Amniotic epithelial cell (primary cell): ENCODE measurements at regions not wholly inside any gene's neighbourhood (a gene's known extent, or its start where the extent isn't known, plus 50 kb on each side); places are given as distances from the start of the nearest gene placed in this dataset.
"Not testable (repeated sequence)": the region's sequence is repeated elsewhere in the genome, so short reads cannot be mapped to it uniquely, and the experiment has no call there.

ENCODE experiments used
- DNase-seq: peaks from one replicate; pipeline ENCODE4 v3.0.0-alpha.2; 2010; ENCODE audit warnings: low read depth

DNA sequence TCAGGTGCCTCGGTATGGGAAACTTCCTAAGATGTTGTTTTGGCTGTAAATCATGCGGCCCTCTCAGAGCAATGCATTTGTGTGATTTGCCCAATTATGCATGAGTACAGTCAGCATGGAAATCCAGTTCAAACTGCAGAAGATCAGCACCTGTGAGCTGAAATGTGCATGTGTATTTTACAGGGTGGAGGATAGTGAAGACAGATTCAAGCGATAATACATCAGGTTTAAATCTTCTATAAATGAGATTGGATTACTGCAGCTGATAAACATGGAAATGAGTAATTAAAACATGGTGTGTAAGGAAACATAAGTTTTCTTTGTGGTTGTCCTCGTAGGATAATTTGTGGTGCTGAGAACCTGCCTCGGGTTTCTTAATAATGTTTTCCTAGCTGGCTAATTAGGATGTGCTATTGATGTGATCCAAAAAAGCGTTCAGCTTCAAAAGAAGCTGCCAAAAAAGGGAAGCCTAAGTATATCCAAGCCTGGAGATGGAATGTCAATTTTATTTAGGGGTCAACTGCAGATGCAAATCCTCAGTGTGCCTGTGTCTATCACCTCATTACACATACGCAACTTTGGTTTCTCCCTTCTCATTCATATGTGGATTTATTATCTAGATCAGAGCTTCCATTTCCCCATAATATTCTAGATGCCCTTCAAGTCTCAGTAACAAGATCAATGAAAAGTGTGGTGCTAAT lies 117.1 kb upstream of the CCDC28A start:
- DNase-seq, result no peak

DNA sequence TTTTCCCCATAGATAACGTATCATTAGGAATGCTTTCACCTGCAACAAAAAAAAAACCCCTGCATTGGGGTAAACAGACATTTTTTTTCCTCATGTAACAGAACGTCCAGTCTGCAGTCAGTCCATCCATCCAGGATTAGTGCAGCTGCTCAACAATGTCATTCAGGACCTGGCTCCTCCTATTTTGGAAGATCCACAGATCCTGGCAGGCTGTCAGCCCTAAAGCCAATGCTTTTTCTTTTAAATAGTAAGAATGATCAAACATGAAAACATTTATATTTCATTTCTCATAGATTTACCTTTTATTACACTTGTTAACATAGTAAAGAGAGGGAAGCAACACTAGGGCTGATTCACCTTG lies 116.5 kb upstream of the CCDC28A start:
- no peak for DNase-seq

DNA sequence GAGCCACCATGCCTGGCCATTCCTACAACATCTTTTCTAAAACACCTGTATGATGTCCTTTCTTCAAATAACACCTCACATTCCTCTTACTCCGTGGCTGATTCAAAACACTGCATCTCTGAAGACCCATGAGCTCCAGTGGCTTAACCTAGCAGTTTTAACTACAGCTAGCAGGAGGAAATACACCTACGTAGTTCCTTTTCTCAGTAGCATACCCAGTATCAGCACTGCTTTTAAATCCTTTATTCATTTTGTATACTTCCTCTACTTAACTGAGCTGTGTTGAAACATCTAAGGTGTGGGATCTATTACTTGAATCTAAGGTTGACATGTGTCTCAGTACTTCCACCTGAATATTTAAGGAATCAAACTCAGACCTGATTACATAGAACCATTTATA lies 113.6 kb upstream of the CCDC28A start:
- no peak for DNase-seq

DNA sequence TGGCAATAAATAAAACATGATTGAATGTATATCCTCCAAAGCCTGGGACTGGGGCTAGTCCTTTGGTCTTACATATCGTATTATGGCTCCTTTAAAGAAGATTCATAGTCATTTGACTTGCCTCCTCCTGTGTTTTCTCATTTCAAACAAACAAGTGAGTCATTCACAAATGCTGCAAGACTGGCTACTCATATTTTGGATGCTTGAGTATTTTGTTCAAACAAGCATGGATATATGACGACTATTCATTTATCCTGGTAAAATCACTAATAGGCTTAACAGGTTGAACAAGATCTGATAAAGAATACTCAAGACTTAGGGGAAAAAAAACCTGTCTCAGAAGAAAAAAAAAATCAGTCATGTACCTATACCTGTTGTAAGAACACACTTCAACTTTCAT lies 111.1 kb upstream of the CCDC28A start:
- DNase-seq, result peak; percentile 89

DNA sequence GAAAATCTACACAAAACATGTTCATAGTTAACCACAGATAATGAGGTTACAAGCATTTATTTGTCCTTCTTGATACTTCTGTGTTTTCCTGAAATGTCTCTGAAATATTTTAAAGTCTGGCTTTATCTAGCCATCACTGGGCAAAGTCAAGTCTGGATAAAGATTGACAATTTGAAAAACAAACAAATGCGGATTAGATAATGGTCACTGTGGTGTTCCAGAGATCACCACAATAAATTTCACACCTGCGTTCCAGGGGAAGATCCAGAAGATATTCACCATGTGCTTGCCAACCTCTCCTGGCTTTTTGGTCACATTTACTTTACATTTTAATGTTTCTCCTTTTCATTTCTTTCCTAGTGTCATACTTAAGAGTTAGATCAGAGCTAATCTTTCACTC lies 109.7 kb upstream of the CCDC28A start:
- no peak for DNase-seq

DNA sequence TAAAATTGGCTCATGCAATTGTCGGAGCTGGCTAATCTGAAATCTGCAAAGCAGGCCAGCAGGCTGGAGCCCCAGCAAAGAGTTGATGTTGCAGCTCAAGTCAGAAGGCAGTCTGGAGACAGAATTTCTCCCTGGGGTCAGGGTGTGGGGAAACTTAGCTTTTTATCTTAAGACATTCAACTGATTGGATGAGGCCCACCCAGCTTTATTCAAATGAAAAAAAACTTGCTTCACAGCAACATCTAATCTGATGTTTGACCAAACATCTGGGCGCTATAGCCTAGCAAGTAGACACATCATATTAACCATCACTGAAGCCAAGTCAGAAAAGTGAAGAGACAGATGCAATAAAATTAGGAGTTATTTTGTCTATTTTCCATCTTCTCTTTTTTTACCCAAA lies 108.8 kb upstream of the CCDC28A start:
- no peak for DNase-seq

DNA sequence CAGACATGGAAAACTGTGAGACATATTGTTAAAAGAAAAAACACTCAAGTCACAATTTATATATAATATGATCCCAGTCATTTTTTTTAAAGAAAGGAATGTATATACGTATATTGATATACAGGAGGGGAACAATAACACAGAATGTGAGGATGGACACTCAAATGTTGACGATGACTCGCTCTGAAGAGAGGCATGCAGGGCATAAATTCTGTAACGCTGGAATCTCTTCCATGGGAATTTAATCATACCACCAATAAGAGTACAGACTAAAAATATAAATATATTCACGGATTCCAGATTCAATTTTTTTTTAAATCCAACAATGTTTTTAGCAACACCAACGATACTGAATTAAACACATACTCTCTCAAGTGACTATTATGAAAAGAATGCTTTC lies 106.9 kb upstream of the CCDC28A start:
- no peak for DNase-seq

DNA sequence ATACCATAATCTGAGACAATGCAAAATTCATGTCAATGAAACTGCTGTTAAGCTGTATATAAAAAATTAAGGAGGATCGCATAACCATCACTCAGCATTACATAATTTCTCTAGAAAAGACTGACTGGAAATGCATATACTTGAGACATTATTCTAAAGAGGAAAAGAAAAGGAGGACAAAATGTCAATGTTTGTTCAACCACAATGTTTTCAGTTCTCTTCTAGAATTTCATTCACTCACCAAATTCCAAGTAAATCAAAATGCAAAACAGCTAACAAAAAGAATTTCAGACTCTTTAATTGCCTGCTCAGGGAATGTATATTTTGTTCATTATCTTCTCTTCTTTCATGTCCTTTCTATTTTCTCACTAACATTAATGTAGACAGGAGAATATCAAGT lies 106.2 kb upstream of the CCDC28A start:
- no peak for DNase-seq

DNA sequence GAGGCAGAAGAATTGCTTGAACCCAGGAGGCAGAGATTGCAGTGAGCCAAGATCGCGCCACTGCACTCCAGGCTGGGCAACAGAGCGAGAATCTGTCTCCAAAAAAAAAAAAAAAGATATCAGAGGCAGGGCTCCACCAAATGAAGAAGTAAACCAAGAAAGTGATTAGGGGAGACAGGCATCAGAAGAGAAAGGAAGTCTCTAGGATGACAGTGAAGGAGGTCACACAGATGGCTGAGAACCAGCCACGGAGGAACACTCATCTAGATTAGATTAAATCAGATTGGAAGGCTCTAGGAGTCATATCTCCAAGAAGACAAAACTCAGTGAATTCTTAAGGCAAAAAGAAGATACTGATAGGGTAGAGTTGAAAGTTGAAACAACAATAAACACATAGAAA lies 102.2 kb upstream of the CCDC28A start:
- no peak for DNase-seq

DNA sequence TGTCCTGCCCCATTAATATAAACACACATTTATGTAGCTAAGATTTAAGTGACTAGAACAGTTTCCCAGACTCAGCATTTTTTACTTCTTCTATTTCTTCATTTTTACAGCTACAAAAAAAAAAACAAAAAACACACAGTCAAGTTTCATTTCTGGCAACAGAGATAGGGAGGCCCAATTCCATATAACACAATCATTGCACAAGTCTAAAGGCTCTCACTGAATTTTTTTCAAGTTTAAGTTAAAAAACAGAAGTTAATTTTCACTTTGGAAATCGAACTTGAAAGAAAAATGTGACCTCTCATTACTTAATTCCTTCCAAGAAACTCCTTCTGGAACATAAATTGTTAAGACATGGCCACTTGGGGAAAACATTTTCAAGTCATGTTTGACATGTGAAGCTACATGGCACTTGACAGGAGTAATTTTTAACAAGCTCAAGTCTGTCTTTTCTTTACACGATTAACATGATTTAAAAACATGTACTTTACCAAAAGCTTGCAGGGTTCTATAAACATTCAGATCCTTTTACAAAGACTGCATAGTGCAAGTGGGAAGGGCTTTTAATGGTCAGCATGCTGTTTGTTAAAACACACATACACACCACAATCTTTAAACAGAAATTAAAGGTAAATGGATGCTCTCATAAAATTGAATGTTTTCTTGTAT lies 100.1 kb upstream of the CCDC28A start:
- DNase-seq, result no peak

DNA sequence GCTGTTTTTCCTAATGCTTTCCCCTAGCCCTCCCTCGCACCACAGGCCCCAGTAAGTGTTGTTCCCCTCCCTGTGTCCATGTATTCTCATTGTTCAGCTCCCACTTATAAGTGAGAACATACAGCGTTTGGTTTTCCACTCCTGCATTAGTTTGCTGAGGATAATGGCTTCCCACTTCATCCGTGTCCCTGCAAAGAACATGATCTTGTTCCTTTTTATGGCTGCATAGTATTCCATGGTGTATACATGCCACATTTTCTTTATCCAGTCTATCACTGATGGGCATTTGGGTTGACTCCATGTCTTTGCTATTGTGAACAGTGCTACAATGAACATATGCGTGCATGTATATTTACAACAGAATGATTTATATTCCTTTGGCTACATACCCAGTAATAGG lies 99.1 kb upstream of the CCDC28A start:
- not testable (repeated sequence) for DNase-seq

DNA sequence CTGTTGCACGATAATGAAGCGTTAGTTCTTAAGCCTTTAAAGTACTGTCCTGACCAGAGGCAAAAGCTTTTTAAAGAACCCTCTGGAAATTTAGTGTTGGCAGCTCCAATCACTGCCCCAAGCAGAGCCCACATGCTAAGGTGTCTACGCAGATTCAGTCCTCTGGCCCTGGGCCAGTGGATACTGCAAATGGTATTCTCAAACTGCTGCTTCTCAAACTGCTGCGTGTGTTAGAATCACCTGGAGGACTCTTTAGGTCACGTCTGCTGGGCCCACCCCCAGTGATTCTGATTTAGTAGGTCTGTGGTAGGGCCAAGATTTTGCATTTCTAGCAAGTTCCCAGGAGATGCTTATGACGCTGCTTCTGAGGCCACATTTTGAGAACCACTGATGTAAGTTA lies 96.0 kb upstream of the CCDC28A start:
- no peak for DNase-seq

DNA sequence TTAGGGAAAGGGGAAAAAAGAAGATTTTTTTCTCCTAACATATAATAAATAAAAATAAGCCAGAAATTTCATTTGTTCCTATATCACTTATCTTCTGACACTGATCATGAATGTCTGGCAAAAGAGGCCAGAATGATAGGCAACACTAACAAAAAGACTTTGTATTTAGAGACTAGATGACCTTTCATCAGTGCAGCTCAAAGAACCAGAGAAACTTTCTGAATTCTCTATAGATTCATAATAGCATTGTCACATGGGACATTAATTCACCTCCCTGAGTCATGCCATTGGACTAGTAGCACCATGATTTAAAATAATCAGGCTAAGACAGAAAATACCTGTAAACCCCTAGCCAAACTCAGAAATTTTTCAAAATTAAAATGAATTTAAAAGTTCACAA lies 95.4 kb upstream of the CCDC28A start:
- no peak for DNase-seq

DNA sequence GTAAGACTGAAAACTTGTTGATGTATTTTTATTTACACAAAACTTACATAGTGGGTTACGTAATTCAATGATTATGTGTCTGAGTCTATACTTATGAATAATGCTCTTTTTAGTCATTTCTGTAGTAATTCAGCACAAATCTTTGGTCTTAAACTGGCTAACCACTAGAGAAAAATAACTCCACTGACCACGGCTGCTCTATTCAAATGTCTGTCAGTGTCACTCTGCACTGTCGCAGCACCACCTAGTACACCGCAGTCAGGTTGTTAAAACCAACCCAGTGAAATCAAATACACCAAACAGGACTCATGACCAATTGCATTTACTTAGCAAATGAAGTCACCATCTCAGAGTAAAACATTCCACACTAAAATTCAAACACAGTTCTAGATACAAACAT lies 93.5 kb upstream of the CCDC28A start:
- peak; percentile 47 for DNase-seq

DNA sequence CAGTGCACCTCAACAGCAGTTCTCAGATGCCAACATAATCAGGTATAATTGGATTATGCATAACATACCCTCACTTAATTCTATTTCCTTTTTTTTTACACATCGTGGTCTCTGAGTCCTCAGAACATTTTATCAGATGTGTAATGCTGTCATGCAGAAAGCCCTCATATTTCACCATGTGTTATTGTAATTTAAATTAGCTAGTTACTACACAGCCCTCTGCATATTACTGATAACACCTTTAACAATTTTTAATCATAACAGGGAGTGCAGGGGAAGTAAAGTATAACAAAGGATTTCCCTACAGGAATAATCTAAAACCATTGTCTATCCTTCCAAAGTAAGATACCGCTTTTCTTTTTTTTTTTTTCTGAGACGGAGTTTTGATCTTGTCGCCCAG lies 91.9 kb upstream of the CCDC28A start:
- DNase-seq, result no peak

DNA sequence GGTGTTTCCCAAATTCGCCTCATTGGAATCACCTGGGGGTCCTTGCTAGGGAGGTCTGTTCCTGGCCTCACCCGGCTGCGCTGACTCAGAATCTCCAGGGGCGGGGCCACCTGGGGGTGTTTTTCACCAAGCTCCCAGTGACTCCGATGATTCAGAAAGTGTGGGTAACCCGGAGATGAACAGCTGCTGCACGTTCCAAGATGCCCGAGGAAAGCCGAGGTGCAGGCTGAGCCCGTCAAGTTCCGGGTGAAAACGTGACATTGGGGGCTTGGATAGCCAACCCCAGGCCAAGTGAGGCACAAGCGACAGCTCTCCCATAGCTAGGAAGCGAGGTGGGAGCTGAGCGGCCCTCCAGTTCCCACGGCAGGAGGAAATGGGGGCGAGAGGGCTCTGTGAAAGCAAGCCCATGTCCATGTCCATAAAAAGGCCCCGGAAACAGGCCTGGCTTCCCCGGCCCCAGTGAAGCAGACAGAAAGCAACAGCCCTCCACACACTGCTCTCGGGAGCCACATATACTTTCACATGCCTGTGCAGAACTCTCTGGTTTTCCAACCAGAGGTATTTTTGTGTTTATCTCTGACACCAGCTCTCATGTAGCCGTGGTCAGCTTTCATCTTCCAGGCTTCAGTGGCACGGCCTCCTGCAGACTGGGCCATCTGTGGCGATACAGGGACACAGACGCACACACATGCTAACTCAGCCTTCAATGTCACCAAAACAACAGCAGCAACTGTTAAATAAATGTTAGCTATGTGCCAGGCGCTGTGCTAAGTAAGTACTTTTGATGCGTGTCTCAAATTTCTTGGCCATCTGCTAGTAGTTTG lies 90.7 kb upstream of the CCDC28A start:
- peak; percentile 88 for DNase-seq

DNA sequence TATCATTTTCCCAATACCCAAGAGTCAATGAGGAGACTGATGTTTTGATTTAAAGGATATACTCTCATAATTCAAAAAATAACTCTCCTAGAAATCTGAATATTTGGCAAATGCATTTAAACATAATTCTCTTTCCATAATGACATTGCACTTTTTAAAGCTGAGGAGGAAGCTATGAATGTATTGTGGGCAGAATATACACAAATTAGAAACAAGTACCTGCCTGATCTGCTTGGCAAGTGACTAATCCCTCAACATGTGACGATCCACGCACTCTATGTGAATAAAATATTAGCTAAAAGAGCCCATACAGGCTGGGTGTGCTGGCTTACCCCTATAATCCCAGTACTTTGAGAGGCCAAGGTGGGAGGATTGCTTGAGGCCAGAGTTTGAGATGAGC lies 88.3 kb upstream of the CCDC28A start:
- no peak for DNase-seq

DNA sequence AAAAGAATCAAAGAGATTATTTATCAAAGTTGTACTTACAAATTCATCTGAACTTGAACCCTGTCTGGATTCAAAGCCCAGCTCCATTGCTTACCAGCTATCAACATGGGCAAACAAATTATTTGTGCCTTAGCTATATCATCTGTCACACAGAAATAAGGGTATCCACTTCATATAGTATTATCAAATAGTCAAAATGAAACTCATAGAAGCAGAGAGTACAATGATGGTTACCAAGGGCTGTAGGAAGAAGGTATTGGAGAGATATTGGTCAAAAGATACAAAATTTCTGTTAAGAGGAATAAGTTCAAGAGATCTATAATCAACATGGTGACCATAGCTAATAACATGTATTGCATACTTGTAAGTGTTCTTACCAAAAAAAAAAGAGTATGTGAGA lies 87.8 kb upstream of the CCDC28A start:
- DNase-seq, result no peak

DNA sequence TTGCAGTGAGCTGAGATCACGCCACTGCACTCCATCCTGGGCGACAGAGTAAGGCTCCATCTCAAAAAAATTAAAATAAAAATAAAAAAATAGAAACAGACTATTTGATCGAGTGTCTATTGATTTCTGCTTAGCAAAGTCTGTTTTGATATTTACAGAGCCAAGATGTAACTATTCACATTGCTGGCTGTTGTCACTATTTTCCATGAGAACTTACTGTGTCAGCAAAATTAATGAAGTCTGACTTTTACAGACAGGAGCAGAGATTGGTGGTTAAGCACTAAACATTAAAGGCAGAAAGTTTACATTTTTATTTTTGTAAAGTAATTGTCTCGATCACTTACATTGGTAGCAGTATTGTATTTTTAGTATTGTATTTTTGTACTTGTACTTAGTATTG lies 85.0 kb upstream of the CCDC28A start:
- no peak for DNase-seq

DNA sequence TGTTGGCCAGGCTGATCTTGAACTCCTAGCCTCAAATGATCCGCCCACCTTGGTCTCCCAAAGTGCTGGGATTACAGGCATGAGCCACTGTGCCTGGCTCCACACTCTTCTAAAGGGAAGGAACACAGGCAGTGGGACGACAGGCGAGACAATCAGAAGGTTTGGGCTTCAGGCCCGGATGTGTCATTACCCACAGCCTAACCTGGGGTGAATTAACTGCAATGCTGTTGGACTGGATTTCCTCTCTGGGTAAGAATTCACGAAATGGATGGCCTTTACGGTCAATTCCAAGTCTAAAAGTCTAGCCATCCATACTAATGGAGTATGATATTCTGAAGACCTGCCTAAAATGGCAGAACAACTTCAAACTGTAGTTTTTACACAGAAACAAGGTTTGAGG lies 83.7 kb upstream of the CCDC28A start:
- no peak for DNase-seq

DNA sequence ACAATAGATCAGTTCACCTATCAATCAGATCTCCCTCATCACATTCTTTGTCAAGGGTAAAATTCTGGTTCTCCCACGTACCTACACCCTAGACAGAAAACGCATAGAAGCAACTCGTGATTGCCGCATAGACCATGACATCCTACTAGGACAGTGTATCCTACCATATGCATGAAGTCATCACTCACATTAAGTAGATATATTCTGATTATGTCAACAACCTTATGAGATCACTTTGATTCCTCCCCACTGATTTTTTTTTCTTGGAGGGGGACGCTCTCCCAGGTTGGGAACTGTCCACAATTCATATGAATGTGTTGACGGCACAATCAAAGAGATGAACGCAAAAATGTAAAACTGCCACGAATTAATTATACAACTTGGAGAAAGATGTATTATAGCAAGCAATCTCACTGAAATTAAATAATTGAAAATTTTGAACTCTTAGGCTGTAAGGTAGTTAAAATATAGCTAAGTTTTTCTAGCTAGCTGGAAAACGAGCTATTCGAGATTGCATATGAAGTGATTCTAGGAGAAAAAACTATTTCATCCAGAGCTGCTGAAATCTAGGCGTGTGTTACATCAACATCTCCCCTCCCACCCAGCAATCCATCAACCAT lies 82.5 kb upstream of the CCDC28A start:
- peak; percentile 49 for DNase-seq

DNA sequence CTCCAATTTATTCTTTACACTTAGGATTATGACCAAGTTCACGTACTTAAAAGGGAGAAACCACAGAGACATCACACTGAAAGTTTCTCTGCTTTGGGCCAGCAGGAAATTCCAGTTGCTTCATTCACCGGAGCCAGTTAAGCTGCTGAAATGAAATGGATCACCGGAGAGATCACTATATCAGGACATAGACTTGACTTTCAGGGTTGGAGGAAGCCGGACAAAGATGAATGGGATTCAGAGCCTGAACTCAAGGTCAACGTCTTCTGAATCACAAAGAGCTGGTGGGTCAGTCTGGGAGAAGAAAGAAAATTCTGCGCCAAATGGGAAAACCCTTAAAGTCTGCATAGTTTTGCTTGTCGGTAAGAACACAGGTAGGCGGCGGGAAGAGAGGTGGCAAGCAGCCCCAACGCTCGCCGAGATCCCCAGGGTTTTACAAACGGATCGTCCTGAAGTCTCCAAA lies 81.9 kb upstream of the CCDC28A start:
- DNase-seq, result peak; percentile 99
